HFF-Myc (cell line): ENCODE measurements at regions not wholly inside any gene's neighbourhood (a gene's known extent, or its start where the extent isn't known, plus 50 kb on each side); places are given as distances from the start of the nearest gene placed in this dataset.

Experiments used
- DNase-seq: peaks from one replicate; pipeline ENCODE4 v3.0.0-alpha.2; 2011; ENCODE audit warnings: low read depth; ENCODE audit errors: extremely low read depth
- H3K4me3 ChIP-seq: replicated peaks from 2 replicates; pipeline ENCODE4 v1.5.1; 2011; ENCODE audit warnings: low read depth, mild to moderate bottlenecking, control low read depth, low read length
- CTCF ChIP-seq: IDR thresholded peaks from 2 replicates; pipeline ENCODE4 v1.5.1; 2012; ENCODE audit warnings: mild to moderate bottlenecking, low read depth, low read length, control low read depth; ENCODE audit errors: missing control alignments

DNA sequence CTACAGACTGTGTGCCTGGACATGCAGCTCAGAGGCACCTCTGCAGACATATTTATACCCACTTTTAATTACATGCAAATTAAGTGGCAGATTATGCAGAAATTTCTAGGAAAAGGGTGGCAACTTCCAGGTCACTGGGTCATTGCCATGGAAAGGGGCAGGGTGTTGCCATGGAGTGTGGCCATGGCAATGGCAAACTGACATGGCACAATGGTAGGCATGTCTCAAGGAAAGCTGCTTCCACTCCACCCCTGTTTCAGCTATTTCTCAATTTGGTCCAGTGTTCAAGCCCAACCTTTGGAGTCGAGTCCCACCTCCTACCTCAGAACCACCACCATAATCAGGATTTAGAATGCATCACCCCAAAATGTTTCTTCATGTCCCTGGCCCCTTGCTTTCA is 170.7 kb upstream of the TSHZ3 start:
- no peak overlapping the region for H3K4me3 ChIP-seq
- DNase-seq = no peak
- TF ChIP-seq CTCF = no peak

- no peak for TF ChIP-seq CTCF
- no peak for DNase-seq
- no peak overlapping the region for H3K4me3 ChIP-seq
Measured at GRCh38 chr19:31520633-31521032, 171.4 kb upstream of the TSHZ3 start.

DNA sequence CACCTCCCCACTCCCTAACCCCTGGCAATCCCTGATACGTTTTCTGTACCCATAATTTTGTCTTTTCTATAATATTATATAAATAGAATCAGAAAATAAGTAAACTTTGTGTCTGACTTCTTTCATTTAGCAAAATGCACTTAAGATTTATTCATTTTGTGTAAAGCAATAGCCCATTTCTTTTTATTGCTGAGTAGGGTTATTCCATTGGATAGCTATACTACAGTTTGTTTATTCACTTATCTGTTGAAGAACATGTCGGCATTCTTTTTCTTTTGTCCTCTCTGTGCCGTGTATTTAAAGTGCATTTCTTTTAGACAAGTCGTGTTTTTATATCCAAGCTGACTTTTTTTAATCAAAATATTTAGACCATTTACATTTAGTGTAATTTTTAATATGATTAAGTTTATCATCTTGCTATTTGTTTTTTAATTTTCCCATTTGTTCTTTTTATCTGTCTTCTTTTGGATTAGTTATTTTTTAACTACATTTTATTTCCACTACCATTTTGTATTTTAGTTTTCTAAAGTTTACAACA is 176.4 kb upstream of the TSHZ3 start:
- no peak for DNase-seq
- no peak overlapping the region for H3K4me3 ChIP-seq
- no peak for TF ChIP-seq CTCF

- H3K4me3 ChIP-seq = no peak overlapping the region
- DNase-seq = no peak
- no peak for TF ChIP-seq CTCF
Measured at GRCh38 chr19:31527443-31527842, 178.2 kb upstream of the TSHZ3 start.

GRCh38 chr19:31528261-31528660 is 179.0 kb upstream of the TSHZ3 start:
- no peak for DNase-seq
- TF ChIP-seq CTCF = no peak
- no peak overlapping the region for H3K4me3 ChIP-seq

GRCh38 chr19:31529121-31529520 is 179.9 kb upstream of the TSHZ3 start:
- no peak for TF ChIP-seq CTCF
- no peak for DNase-seq
- no peak overlapping the region for H3K4me3 ChIP-seq

- H3K4me3 ChIP-seq = no peak overlapping the region
- no peak for DNase-seq
- TF ChIP-seq CTCF = no peak
Measured at GRCh38 chr19:31530781-31531180, 181.5 kb upstream of the TSHZ3 start.
